ENCODE measurements at regions not wholly inside any gene's neighbourhood (a gene's known extent, or its start where the extent isn't known, plus 50 kb on each side); places are given as distances from the start of the nearest gene placed in this dataset.
"Not testable (repeated sequence)": the region's sequence is repeated elsewhere in the genome, so short reads cannot be mapped to it uniquely, and the experiment has no call there.

- WGBS (ENCODE audit: missing lambda C conversion rate), result 4% methylated on average over 3 of the region's 3 CpGs
- DNase-seq (ENCODE audit: low read depth in 1 of 2, low spot score in 1 of 2), result no peak
- FAIRE-seq, result no peak
- POLR2A ChIA-PET, result no interaction called here
- H3K9me3 ChIP-seq, result 0 out of 3 replicates have a peak, but pooled peaks cover 4% of the 10 kb centered on the region
- no peak overlapping the region for H3K27ac ChIP-seq
- ATAC-seq, result no peak
- H3K4me2 ChIP-seq, result no peak overlapping the region
- TF ChIP-seq, protein P1, sequence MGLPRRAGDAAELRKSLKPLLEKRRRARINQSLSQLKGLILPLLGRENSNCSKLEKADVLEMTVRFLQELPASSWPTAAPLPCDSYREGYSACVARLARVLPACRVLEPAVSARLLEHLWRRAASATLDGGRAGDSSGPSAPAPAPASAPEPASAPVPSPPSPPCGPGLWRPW (IDR thresholded peaks at IDR 0.05), result no peak
- no peak overlapping the region for H3K4me3 ChIP-seq
- CTCF ChIA-PET, result no interaction called here
- no peaks in the 10 kb centered on the region for H3K4me1 ChIP-seq
These were observed 269.3 kb downstream of the PRDM9 start for GRCh38 chr5:23776684-23777083.

GRCh38 chr5:23800307-23800706 is 292.9 kb downstream of the PRDM9 start:
- H3K4me2 ChIP-seq, H3K4me1 ChIP-seq, H3K9me3 ChIP-seq, POLR2A ChIA-PET, FAIRE-seq, H3K4me3 ChIP-seq, CTCF ChIA-PET, H3K27ac ChIP-seq: not testable (repeated sequence)
- DNase-seq (ENCODE audit: low read depth in 1 of 2, low spot score in 1 of 2) (peak in 1 of 2 experiments; percentile 5), ATAC-seq (peak in 1 of 2 experiments; percentile 42; a peak in 1 of 6 replicates)
- 26% methylated on average over 4 of the region's 4 CpGs for WGBS (ENCODE audit: missing lambda C conversion rate)

DNA sequence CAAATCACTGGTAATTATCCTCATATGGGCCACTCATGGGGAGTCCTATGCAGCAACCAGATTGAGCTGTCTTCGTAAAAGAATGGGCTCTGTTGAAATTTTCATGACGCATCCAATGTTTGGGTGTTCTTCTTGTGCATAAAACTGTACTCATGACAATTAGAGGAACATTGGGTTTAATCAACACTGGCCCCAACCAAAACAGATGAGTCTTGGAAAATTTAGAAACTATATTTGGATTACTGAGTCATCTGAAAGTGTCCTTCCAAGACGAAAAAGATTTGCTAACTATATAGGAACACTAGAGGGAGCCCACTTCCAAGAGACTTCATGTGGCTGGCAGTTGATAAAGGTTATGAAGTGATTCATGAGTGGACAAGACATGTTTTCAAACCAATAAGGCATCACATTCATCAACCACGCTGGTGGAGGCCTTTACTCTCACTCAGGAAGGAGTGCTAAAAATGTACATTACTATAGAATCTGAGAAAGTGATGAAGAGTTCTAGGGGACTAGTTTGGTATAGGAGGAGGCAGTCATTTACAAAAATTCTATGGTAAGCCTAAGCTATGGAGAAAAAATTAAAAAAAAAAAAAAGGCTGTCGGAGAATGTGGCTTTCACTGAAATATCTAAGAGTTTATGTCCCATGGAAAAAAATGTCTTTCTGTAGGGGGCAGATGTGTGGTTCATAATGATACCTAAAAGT is 313.5 kb downstream of the PRDM9 start:
- ATAC-seq, result peak; percentile 78 to 81; a peak in 5 of 6 replicates
- H3K9me3 ChIP-seq, result no peaks in the 10 kb centered on the region
- peak; percentile 5 to 58 for DNase-seq (ENCODE audit: low read depth in 1 of 2, low spot score in 1 of 2)
- no peaks in the 10 kb centered on the region for H3K4me1 ChIP-seq
- H3K4me2 ChIP-seq, result no peak overlapping the region
- POLR2A ChIA-PET, result no interaction called here
- CTCF ChIA-PET, result interaction anchor here (0.6 to 2.0 kb wide), 8 partner anchors 10 to 481 kb away, joined by 3 to 14 read pairs (median 3); no protein-coding TSS in a partner anchor
- TF ChIP-seq FOSL2 (IDR thresholded peaks at IDR 0.05) (no peak), FOSL2 (CRISPR knock-in tag; IDR thresholded peaks at IDR 0.05) (0 out of 2 replicates have a peak, but pooled peaks have one; percentile 9), SREBF2 (IDR thresholded peaks at IDR 0.05) (no peak), HOXB5 (CRISPR knock-in tag; IDR thresholded peaks at IDR 0.05) (no peak), TP53 (CRISPR knock-in tag; IDR thresholded peaks at IDR 0.05) (no peak), CTCF (IDR thresholded peaks at IDR 0.05) (peak; percentile 39), HEYL (CRISPR knock-in tag; IDR thresholded peaks at IDR 0.05) (no peak), JUN (IDR thresholded peaks at IDR 0.05) (no peak), FOSB (CRISPR knock-in tag; IDR thresholded peaks at IDR 0.05) (no peak), NPAS2 (CRISPR knock-in tag; IDR thresholded peaks at IDR 0.05; ENCODE audit: borderline replicate concordance) (no peak), SMC3 (IDR thresholded peaks at IDR 0.05) (peak; percentile 41; the same call in 2 of the 3 replicates), RAD21 (conservative IDR thresholded peaks at IDR 0.05 in 1 of 2, IDR thresholded peaks at IDR 0.05 in 1 of 2) (peak; percentile 43 to 70; a peak in 3 of 5 replicates), HOXB13 (CRISPR knock-in tag; IDR thresholded peaks at IDR 0.05; ENCODE audit: low read depth) (no peak), NR3C1 (IDR thresholded peaks at IDR 0.05) (no peak), MAZ (IDR thresholded peaks at IDR 0.05; ENCODE audit: borderline replicate concordance, low read depth, low read length) (no peak), ESRRA (IDR thresholded peaks at IDR 0.05; ENCODE audit: borderline replicate concordance, low read length) (no peak), ZC3H11A (IDR thresholded peaks at IDR 0.05) (no peak), CHD4 (IDR thresholded peaks at IDR 0.05; ENCODE audit: borderline replicate concordance) (no peak), CBX8 (IDR thresholded peaks at IDR 0.05) (no peak)
- TF ChIP-seq, protein P1 (IDR thresholded peaks at IDR 0.05), result no peak
- TF ChIP-seq, protein P2, sequence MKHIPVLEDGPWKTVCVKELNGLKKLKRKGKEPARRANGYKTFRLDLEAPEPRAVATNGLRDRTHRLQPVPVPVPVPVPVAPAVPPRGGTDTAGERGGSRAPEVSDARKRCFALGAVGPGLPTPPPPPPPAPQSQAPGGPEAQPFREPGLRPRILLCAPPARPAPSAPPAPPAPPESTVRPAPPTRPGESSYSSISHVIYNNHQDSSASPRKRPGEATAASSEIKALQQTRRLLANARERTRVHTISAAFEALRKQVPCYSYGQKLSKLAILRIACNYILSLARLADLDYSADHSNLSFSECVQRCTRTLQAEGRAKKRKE (CRISPR knock-in tag; IDR thresholded peaks at IDR 0.05; ENCODE audit: low read depth), result no peak
- WGBS (ENCODE audit: missing lambda C conversion rate), result 17% methylated on average over 5 of the region's 5 CpGs
- no peak for FAIRE-seq
- H3K4me3 ChIP-seq, result no peak overlapping the region
- H3K27ac ChIP-seq, result no peak overlapping the region
